ENCODE measurements at regions not wholly inside any gene's neighbourhood (a gene's known extent, or its start where the extent isn't known, plus 50 kb on each side); places are given as distances from the start of the nearest gene placed in this dataset.
"Not testable (repeated sequence)": the region's sequence is repeated elsewhere in the genome, so short reads cannot be mapped to it uniquely, and the experiment has no call there.

DNA sequence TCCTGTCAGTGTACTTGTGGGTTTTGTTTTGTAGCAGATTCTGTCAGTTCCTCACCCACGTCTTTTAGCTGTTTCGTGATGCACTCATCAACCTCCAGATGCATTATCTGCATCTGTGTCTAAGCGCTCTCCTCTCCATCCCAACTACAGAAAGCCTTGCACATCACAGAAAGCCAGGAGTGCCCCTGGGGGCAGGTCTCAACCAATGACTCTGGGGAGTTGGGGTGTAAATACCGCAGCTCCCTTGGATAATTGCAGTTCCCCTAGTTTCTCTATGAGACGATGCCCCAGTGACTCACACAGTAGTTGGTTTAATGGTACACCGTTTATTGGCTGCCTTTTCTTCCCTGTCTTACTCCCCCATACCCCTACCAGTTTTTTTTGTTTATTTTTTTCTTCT is 158.1 kb downstream of the SOX4 start:
- TF ChIP-seq, protein P1, sequence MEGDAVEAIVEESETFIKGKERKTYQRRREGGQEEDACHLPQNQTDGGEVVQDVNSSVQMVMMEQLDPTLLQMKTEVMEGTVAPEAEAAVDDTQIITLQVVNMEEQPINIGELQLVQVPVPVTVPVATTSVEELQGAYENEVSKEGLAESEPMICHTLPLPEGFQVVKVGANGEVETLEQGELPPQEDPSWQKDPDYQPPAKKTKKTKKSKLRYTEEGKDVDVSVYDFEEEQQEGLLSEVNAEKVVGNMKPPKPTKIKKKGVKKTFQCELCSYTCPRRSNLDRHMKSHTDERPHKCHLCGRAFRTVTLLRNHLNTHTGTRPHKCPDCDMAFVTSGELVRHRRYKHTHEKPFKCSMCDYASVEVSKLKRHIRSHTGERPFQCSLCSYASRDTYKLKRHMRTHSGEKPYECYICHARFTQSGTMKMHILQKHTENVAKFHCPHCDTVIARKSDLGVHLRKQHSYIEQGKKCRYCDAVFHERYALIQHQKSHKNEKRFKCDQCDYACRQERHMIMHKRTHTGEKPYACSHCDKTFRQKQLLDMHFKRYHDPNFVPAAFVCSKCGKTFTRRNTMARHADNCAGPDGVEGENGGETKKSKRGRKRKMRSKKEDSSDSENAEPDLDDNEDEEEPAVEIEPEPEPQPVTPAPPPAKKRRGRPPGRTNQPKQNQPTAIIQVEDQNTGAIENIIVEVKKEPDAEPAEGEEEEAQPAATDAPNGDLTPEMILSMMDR (IDR thresholded peaks at IDR 0.05; ENCODE audit: insufficient read depth, low read length, poor library complexity, severe bottlenecking) = no peak
- H3K36me3 ChIP-seq (ENCODE audit: control insufficient read depth, insufficient read depth, low read length) = no peaks in the 10 kb centered on the region
- no peak overlapping the region for H3K4me3 ChIP-seq (replicated peaks; ENCODE audit: low read depth, low read length)
- no peaks in the 10 kb centered on the region for H3K27me3 ChIP-seq (replicated peaks; ENCODE audit: control insufficient read depth, insufficient read depth, low read length)
- DNase-seq (ENCODE audit: extremely low read depth, insufficient read length) = no peak

GRCh38 chr6:21752054-21752811 is 158.7 kb downstream of the SOX4 start:
- H3K4me3 ChIP-seq (replicated peaks; ENCODE audit: low read depth, low read length) = no peak overlapping the region
- no peaks in the 10 kb centered on the region for H3K36me3 ChIP-seq (ENCODE audit: control insufficient read depth, insufficient read depth, low read length)
- DNase-seq (ENCODE audit: extremely low read depth, insufficient read length) = no peak
- TF ChIP-seq, protein P1 (IDR thresholded peaks at IDR 0.05; ENCODE audit: insufficient read depth, low read length, poor library complexity, severe bottlenecking) = no peak
- no peaks in the 10 kb centered on the region for H3K27me3 ChIP-seq (replicated peaks; ENCODE audit: control insufficient read depth, insufficient read depth, low read length)

DNA sequence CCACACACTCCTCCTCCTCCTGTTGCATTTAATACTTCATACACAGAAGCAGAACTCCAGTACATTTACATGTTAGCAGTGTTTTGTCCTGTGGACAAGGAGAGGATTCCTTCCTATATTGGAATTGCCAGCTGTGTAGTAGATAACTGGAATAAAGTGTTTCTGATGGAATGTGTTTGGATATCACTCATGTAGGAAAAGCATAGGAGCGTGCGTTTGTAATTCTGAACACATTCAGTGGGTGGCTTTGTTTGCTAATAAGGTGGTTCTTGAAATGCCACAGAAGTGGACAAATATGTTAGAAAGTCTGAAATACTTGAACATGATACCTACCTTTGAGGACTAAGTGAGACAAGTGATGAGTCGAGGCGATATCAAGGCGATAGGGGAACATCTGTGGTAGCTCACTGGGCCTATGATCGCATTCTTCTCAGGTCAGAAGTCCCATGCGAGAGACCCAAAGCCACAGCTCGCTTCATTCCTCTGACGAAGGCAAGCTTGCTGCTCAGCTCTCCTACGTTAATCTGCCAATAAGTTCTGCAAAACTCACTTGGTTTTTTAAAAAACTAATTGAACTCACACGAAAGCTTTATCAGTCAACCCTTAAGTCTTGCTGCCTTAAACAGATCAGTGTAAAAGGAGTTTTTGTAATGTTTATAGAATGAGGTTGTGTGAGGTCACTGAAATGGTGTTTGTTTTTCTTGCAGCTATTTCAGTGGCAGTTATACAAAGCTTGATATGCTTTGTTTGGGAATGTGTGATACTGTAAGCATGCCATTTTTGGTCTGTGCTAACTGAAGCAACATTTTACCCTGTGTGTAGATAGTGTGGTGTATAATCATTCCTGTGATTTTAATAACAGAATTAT is 159.9 kb downstream of the SOX4 start:
- TF ChIP-seq, protein P1 (IDR thresholded peaks at IDR 0.05; ENCODE audit: insufficient read depth, low read length, poor library complexity, severe bottlenecking) = no peak
- no peak for DNase-seq (ENCODE audit: extremely low read depth, insufficient read length)
- Histone ChIP-seq H3K36me3 (ENCODE audit: control insufficient read depth, insufficient read depth, low read length) (no peaks in the 10 kb centered on the region), H3K27me3 (replicated peaks; ENCODE audit: control insufficient read depth, insufficient read depth, low read length) (no peaks in the 10 kb centered on the region), H3K4me3 (replicated peaks; ENCODE audit: low read depth, low read length) (no peak overlapping the region)

- DNase-seq (ENCODE audit: extremely low read depth, insufficient read length) = no peak
- TF ChIP-seq, protein P1 (IDR thresholded peaks at IDR 0.05; ENCODE audit: insufficient read depth, low read length, poor library complexity, severe bottlenecking) = no peak
- Histone ChIP-seq H3K36me3 (ENCODE audit: control insufficient read depth, insufficient read depth, low read length) (no peaks in the 10 kb centered on the region), H3K27me3 (replicated peaks; ENCODE audit: control insufficient read depth, insufficient read depth, low read length) (no peaks in the 10 kb centered on the region), H3K4me3 (replicated peaks; ENCODE audit: low read depth, low read length) (no peak overlapping the region)
Observed at GRCh38 chr6:21754891-21755290, 161.3 kb downstream of the SOX4 start.

DNA sequence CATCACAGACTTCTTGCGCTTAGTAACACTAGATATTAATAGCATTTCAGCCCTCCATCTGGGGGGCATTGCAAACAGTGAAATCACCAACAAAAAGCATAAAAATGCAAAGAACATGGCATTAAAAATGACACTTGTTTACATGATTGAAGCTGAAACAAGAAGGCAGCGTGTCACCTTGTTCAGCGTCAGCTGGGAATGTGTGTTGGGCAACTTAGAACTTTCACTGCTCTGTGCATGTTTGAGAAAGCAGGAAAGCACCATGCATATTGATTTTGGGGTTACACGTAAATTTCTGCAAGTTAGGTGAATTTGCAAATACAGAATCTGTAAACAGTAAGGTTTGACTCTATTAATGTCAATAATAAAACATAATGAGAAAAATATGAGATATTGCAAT is 162.9 kb downstream of the SOX4 start:
- DNase-seq (ENCODE audit: extremely low read depth, insufficient read length) = no peak
- Histone ChIP-seq H3K36me3 (ENCODE audit: control insufficient read depth, insufficient read depth, low read length) (no peaks in the 10 kb centered on the region), H3K4me3 (replicated peaks; ENCODE audit: low read depth, low read length) (no peak overlapping the region), H3K27me3 (replicated peaks; ENCODE audit: control insufficient read depth, insufficient read depth, low read length) (no peaks in the 10 kb centered on the region)
- TF ChIP-seq, protein P1 (IDR thresholded peaks at IDR 0.05; ENCODE audit: insufficient read depth, low read length, poor library complexity, severe bottlenecking) = no peak

- not testable (repeated sequence) for DNase-seq (ENCODE audit: extremely low read depth, insufficient read length)
Observed at GRCh38 chr6:21757392-21757791, 163.8 kb downstream of the SOX4 start.

More at GRCh38 chr6:21757392-21757791, 163.8 kb downstream of the SOX4 start:
- not testable (repeated sequence) for H3K4me3 ChIP-seq (replicated peaks; ENCODE audit: low read depth, low read length); H3K36me3 ChIP-seq (ENCODE audit: control insufficient read depth, insufficient read depth, low read length); H3K27me3 ChIP-seq (replicated peaks; ENCODE audit: control insufficient read depth, insufficient read depth, low read length)

Data from GM06990 (cell line).